GM19463 (cell line): ENCODE measurements at regions not wholly inside any gene's neighbourhood (a gene's known extent, or its start where the extent isn't known, plus 50 kb on each side); places are given as distances from the start of the nearest gene placed in this dataset.
"Not testable (repeated sequence)": the region's sequence is repeated elsewhere in the genome, so short reads cannot be mapped to it uniquely, and the experiment has no call there.

Source experiments
- ATAC-seq: cut with Tn5 transposase; IDR thresholded peaks from one replicate; pipeline ENCODE4 v1.9.1; 2021; ENCODE audit warnings: mild to moderate bottlenecking, moderate library complexity; ENCODE audit not compliant: unreplicated experiment

- no peak for ATAC-seq
These were observed 73.0 kb upstream of the EPCAM start for GRCh38 chr2:47295981-47296635.

GRCh38 chr2:47295131-47295980 is 73.8 kb upstream of the EPCAM start:
- ATAC-seq = no peak

- no peak for ATAC-seq
These were observed 75.1 kb upstream of the EPCAM start for GRCh38 chr2:47293976-47294375.

GRCh38 chr2:47288864-47289263 is 80.2 kb upstream of the EPCAM start:
- no peak for ATAC-seq

GRCh38 chr2:47283659-47284058 is 85.5 kb upstream of the EPCAM start:
- ATAC-seq = no peak

GRCh38 chr2:47282621-47283272 is 86.4 kb upstream of the EPCAM start:
- ATAC-seq = no peak

- ATAC-seq = not testable (repeated sequence)
These were observed 89.6 kb upstream of the EPCAM start for GRCh38 chr2:47279525-47279924.

GRCh38 chr2:47277987-47278386 is 91.1 kb upstream of the EPCAM start:
- ATAC-seq = no peak

- ATAC-seq = no peak
These were observed 91.9 kb upstream of the EPCAM start for GRCh38 chr2:47277187-47277586.

GRCh38 chr2:47276061-47276460 is 93.0 kb upstream of the EPCAM start:
- ATAC-seq = no peak

- no peak for ATAC-seq
These were observed 94.9 kb upstream of the EPCAM start for GRCh38 chr2:47274054-47274782.

GRCh38 chr2:47272905-47273758 is 96.0 kb upstream of the EPCAM start:
- no peak for ATAC-seq

GRCh38 chr2:47272031-47272864 is 95.9 kb upstream of the CALM2 start:
- peak; percentile 74 for ATAC-seq

- ATAC-seq = no peak
These were observed 95.0 kb upstream of the CALM2 start for GRCh38 chr2:47271054-47272000.

- ATAC-seq = no peak
These were observed 94.1 kb upstream of the CALM2 start for GRCh38 chr2:47270421-47270820.

GRCh38 chr2:47269316-47270232 is 93.3 kb upstream of the CALM2 start:
- no peak for ATAC-seq

GRCh38 chr2:47267711-47268086 is 91.4 kb upstream of the CALM2 start:
- no peak for ATAC-seq
